ENCODE measurements at regions not wholly inside any gene's neighbourhood (a gene's known extent, or its start where the extent isn't known, plus 50 kb on each side); places are given as distances from the start of the nearest gene placed in this dataset.

GRCh38 chr6:47372318-47372717, 62.6 kb upstream of the TNFRSF21 start:
- no peak overlapping the region for H3K4me3 ChIP-seq (ENCODE audit: control insufficient read depth, low read depth, low read length)
- no peak for DNase-seq (ENCODE audit: low read depth)
- TF ChIP-seq, protein P1, sequence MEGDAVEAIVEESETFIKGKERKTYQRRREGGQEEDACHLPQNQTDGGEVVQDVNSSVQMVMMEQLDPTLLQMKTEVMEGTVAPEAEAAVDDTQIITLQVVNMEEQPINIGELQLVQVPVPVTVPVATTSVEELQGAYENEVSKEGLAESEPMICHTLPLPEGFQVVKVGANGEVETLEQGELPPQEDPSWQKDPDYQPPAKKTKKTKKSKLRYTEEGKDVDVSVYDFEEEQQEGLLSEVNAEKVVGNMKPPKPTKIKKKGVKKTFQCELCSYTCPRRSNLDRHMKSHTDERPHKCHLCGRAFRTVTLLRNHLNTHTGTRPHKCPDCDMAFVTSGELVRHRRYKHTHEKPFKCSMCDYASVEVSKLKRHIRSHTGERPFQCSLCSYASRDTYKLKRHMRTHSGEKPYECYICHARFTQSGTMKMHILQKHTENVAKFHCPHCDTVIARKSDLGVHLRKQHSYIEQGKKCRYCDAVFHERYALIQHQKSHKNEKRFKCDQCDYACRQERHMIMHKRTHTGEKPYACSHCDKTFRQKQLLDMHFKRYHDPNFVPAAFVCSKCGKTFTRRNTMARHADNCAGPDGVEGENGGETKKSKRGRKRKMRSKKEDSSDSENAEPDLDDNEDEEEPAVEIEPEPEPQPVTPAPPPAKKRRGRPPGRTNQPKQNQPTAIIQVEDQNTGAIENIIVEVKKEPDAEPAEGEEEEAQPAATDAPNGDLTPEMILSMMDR (IDR thresholded peaks at IDR 0.05; ENCODE audit: control insufficient read depth, insufficient read depth, low read depth, low read length, missing control alignments): no peak

DNA sequence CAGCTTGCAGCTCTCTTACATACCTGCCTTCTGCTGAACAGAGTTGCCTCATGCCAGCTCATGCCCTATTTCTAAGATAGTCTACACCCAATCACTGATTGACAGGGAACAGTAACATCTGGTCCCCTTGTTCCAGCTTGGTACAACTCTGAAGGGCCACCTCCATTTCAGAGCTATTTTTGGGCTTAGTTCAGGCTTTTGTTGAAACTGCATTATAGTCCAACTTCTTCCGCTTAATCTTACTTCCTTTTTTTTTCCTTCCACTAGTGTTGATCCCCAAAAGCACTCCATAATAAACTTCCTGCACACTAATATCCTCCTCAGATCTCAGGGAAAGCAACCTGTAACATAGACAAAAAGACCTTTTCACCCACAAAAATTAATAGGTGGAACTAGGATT, 65.7 kb upstream of the TNFRSF21 start:
- TF ChIP-seq, protein P1 (IDR thresholded peaks at IDR 0.05; ENCODE audit: control insufficient read depth, insufficient read depth, low read depth, low read length, missing control alignments): no peak
- DNase-seq (ENCODE audit: low read depth): no peak
- no peak overlapping the region for H3K4me3 ChIP-seq (ENCODE audit: control insufficient read depth, low read depth, low read length)

- TF ChIP-seq, protein P1 (IDR thresholded peaks at IDR 0.05; ENCODE audit: control insufficient read depth, insufficient read depth, low read depth, low read length, missing control alignments): no peak
- no peak for DNase-seq (ENCODE audit: low read depth)
- H3K4me3 ChIP-seq (ENCODE audit: control insufficient read depth, low read depth, low read length): no peak overlapping the region
Observed at GRCh38 chr6:47376930-47377329, 67.2 kb upstream of the TNFRSF21 start.

DNA sequence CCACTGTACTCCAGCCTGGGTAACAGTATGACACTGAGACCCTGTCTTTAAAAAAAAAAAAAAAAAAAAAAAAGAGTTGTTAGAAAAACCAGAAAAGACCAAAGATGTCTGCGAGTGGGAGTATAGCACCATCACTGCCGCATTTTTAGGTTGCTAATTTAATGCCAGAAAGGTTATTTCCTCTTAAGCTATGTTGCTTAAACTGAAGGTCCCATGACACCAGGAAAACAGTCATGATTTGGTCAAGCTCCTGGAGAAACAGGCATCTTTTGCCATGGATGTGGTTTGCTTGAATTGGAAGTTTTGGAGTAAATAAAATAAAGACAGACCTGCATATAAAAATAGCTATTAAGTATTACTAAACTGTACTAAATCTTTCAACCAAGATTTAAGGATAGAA, 68.3 kb upstream of the TNFRSF21 start:
- DNase-seq (ENCODE audit: low read depth): no peak
- TF ChIP-seq, protein P1 (IDR thresholded peaks at IDR 0.05; ENCODE audit: control insufficient read depth, insufficient read depth, low read depth, low read length, missing control alignments): no peak
- H3K4me3 ChIP-seq (ENCODE audit: control insufficient read depth, low read depth, low read length): no peak overlapping the region

- DNase-seq (ENCODE audit: low read depth): no peak
- H3K4me3 ChIP-seq (ENCODE audit: control insufficient read depth, low read depth, low read length): no peak overlapping the region
- TF ChIP-seq, protein P1 (IDR thresholded peaks at IDR 0.05; ENCODE audit: control insufficient read depth, insufficient read depth, low read depth, low read length, missing control alignments): no peak
Observed at GRCh38 chr6:47379328-47379727, 69.6 kb upstream of the TNFRSF21 start.

DNA sequence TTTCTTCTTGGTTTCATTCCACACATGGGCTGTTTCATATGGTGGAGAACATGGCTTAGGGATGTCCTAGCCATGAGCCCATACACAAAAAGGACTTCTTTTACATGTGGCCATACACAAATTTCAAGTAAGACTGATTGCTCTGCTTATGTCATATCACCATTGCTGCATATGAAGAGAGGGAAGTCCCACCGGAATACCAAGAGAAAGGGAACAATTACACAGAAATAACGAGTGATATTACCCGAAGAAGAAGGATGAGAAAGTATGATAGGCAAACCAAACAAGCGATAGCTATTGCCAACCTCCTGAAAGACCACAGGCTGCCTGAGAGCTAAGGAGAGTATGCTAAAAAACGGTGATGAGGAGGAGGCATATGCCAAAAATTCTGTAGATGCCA, 70.5 kb upstream of the TNFRSF21 start:
- TF ChIP-seq, protein P1 (IDR thresholded peaks at IDR 0.05; ENCODE audit: control insufficient read depth, insufficient read depth, low read depth, low read length, missing control alignments): no peak
- DNase-seq (ENCODE audit: low read depth): no peak
- H3K4me3 ChIP-seq (ENCODE audit: control insufficient read depth, low read depth, low read length): no peak overlapping the region

DNA sequence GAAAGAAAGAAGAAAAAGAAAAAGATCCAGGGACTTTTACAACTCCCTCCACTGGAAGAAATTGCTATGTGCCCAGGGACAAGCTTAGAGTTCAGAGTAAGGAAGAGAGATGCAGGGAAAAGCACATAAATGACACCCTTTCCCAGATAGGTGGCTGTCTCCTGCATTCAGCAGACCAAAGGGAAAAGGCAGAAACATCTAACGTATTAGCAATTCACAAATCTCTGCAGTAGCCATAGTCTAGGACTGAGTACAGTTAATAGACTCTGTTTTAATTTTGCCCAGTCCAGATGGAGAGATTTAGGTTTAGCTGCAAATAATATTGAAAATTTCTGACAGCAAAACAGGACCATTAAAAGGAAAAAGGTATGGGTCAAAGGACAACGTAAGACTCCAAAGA, 71.3 kb upstream of the TNFRSF21 start:
- TF ChIP-seq, protein P1 (IDR thresholded peaks at IDR 0.05; ENCODE audit: control insufficient read depth, insufficient read depth, low read depth, low read length, missing control alignments): no peak
- no peak for DNase-seq (ENCODE audit: low read depth)
- H3K4me3 ChIP-seq (ENCODE audit: control insufficient read depth, low read depth, low read length): no peak overlapping the region

Data from AG09309 (cell line).